ENCODE measurements at regions not wholly inside any gene's neighbourhood (a gene's known extent, or its start where the extent isn't known, plus 50 kb on each side); places are given as distances from the start of the nearest gene placed in this dataset.

DNA sequence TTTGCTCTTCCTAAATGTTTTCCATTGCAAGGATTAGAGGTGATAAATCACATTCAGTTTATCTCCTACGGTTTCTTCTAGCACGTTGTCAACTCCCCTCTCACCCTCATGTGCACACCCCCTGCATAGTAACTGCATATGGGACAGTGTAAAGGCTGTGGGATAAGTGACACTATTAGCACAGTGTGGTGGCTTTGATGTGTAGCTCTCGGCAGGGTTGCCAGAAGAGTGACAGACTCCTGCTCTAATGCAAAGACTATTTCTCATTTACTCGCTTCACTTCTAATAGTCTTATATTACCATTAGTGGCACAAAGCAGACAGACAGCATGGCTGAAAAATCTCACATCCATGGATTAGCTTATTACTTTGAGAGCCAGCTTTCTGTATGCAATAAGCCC is 454.6 kb downstream of the CETN3 start:
- no peaks in the 10 kb centered on the region for H3K79me2 ChIP-seq (ENCODE audit: control insufficient read depth, insufficient read depth, low read length)
- BruUV-seq (replicated peaks): no TSS peak
- no peak for DNase-seq (ENCODE audit: low read depth, low spot score)
- no peaks in the 10 kb centered on the region for H3K4me1 ChIP-seq (ENCODE audit: control insufficient read depth, extremely low read depth, insufficient read depth, low read length)
- H4K20me1 ChIP-seq (replicated peaks; ENCODE audit: control insufficient read depth, extremely low read depth, insufficient read depth, low read length): no peaks in the 10 kb centered on the region
- H3K27ac ChIP-seq (ENCODE audit: insufficient read depth, low read depth, low read length): no peak overlapping the region
- no peak overlapping the region for H3K9ac ChIP-seq (replicated peaks; ENCODE audit: extremely low read depth, insufficient read depth, low read length)
- TF ChIP-seq JUN (IDR thresholded peaks at IDR 0.05; ENCODE audit: borderline replicate concordance, insufficient read depth, insufficient read length, low read depth): no peak
- no peak for TF ChIP-seq GATA2 (IDR thresholded peaks at IDR 0.05; ENCODE audit: insufficient read depth, insufficient read length, low read depth, low read length)
- TF ChIP-seq EZH2 (IDR thresholded peaks at IDR 0.05; ENCODE audit: borderline replicate concordance, low read depth, low read length, severe bottlenecking): no peak
- TF ChIP-seq POLR2A (IDR thresholded peaks at IDR 0.05; ENCODE audit: low read depth, low read length): no peak
- no peak for TF ChIP-seq MYC (IDR thresholded peaks at IDR 0.05; ENCODE audit: low read depth, low read length)
- TF ChIP-seq FOS (IDR thresholded peaks at IDR 0.05; ENCODE audit: borderline replicate concordance, insufficient read depth, low read length): no peak
- no peak for FAIRE-seq
- H3K4me2 ChIP-seq (ENCODE audit: insufficient read depth, low read length): no peak overlapping the region
- intact Hi-C loops (cut with micrococcal nuclease): no loop called here
- dilution Hi-C loops (cut with MboI; ENCODE audit: extremely low pct_ligation_motif_present, low sequenced_read_pairs): no loop called here
- H3K9me1 ChIP-seq (replicated peaks; ENCODE audit: control insufficient read depth, extremely low read depth, insufficient read depth, low read length): no peaks in the 10 kb centered on the region
- H2AFZ ChIP-seq (ENCODE audit: low read depth, low read length): no peak overlapping the region
- no peaks in the 10 kb centered on the region for H3K9me3 ChIP-seq (replicated peaks; ENCODE audit: control insufficient read depth, insufficient read depth, low read length)
- ChIA-PET CTCF (interaction anchor here (1.0 kb wide), 1 partner anchor 8 kb away, joined by 3 read pairs; no protein-coding TSS in a partner anchor), POLR2A (no interaction called here)
- no peak overlapping the region for H3K4me3 ChIP-seq (replicated peaks in 1 of 3; ENCODE audit: insufficient read depth in 1 of 3, low read depth in 1 of 3, low read length in 3 of 3)
- H3K36me3 ChIP-seq (ENCODE audit: control insufficient read depth in 2 of 2, extremely low read depth in 1 of 2, insufficient read depth in 2 of 2, low read length in 2 of 2): no peaks in the 10 kb centered on the region
- no peaks in the 10 kb centered on the region for H3K27me3 ChIP-seq (ENCODE audit: control insufficient read depth in 2 of 2, insufficient read depth in 2 of 2, low read length in 2 of 2)

DNA sequence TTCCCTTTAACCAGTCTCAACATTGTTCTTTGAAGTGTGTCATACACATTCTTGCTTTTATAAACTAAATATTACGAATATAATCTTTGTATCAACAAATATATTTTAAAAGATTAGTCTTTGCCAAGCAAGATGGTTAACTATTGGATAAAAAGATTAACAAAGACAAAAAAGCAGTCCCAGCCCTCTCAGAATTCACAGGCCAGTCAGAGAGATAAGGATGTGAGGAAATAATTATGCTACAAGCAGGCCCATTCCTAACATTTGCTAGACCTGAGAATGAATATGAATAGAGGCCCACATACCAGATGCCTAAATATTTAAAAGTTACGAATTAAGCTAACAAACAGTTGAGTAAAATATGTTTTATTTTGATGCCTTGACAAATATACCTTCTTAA is 457.7 kb downstream of the CETN3 start:
- DNase-seq (ENCODE audit: low read depth, low spot score) (no peak), FAIRE-seq (no peak)
- Histone ChIP-seq H3K27ac (ENCODE audit: insufficient read depth, low read depth, low read length) (no peak overlapping the region), H3K4me1 (ENCODE audit: control insufficient read depth, extremely low read depth, insufficient read depth, low read length) (no peaks in the 10 kb centered on the region), H3K9ac (replicated peaks; ENCODE audit: extremely low read depth, insufficient read depth, low read length) (no peak overlapping the region), H3K9me3 (replicated peaks; ENCODE audit: control insufficient read depth, insufficient read depth, low read length) (no peaks in the 10 kb centered on the region), H2AFZ (ENCODE audit: low read depth, low read length) (no peak overlapping the region), H3K36me3 (ENCODE audit: control insufficient read depth in 2 of 2, extremely low read depth in 1 of 2, insufficient read depth in 2 of 2, low read length in 2 of 2) (no peaks in the 10 kb centered on the region), H3K79me2 (ENCODE audit: control insufficient read depth, insufficient read depth, low read length) (no peaks in the 10 kb centered on the region), H3K9me1 (replicated peaks; ENCODE audit: control insufficient read depth, extremely low read depth, insufficient read depth, low read length) (no peaks in the 10 kb centered on the region), H3K4me2 (ENCODE audit: insufficient read depth, low read length) (no peak overlapping the region), H3K27me3 (ENCODE audit: control insufficient read depth in 2 of 2, insufficient read depth in 2 of 2, low read length in 2 of 2) (no peaks in the 10 kb centered on the region), H3K4me3 (replicated peaks in 1 of 3; ENCODE audit: insufficient read depth in 1 of 3, low read depth in 1 of 3, low read length in 3 of 3) (no peak overlapping the region), H4K20me1 (replicated peaks; ENCODE audit: control insufficient read depth, extremely low read depth, insufficient read depth, low read length) (no peaks in the 10 kb centered on the region)
- ChIA-PET CTCF (no interaction called here), POLR2A (no interaction called here)
- TF ChIP-seq POLR2AphosphoS5 (IDR thresholded peaks at IDR 0.05; ENCODE audit: insufficient read depth, low read depth, low read length) (no peak), FOS (IDR thresholded peaks at IDR 0.05; ENCODE audit: borderline replicate concordance, insufficient read depth, low read length) (no peak), GATA2 (IDR thresholded peaks at IDR 0.05; ENCODE audit: insufficient read depth, insufficient read length, low read depth, low read length) (no peak), JUN (IDR thresholded peaks at IDR 0.05; ENCODE audit: borderline replicate concordance, insufficient read depth, insufficient read length, low read depth) (no peak), MYC (IDR thresholded peaks at IDR 0.05; ENCODE audit: low read depth, low read length) (no peak), EZH2 (IDR thresholded peaks at IDR 0.05; ENCODE audit: borderline replicate concordance, low read depth, low read length, severe bottlenecking) (no peak), POLR2A (IDR thresholded peaks at IDR 0.05; ENCODE audit: low read depth, low read length) (no peak)
- TF ChIP-seq, protein P1, sequence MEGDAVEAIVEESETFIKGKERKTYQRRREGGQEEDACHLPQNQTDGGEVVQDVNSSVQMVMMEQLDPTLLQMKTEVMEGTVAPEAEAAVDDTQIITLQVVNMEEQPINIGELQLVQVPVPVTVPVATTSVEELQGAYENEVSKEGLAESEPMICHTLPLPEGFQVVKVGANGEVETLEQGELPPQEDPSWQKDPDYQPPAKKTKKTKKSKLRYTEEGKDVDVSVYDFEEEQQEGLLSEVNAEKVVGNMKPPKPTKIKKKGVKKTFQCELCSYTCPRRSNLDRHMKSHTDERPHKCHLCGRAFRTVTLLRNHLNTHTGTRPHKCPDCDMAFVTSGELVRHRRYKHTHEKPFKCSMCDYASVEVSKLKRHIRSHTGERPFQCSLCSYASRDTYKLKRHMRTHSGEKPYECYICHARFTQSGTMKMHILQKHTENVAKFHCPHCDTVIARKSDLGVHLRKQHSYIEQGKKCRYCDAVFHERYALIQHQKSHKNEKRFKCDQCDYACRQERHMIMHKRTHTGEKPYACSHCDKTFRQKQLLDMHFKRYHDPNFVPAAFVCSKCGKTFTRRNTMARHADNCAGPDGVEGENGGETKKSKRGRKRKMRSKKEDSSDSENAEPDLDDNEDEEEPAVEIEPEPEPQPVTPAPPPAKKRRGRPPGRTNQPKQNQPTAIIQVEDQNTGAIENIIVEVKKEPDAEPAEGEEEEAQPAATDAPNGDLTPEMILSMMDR (IDR thresholded peaks at IDR 0.05; ENCODE audit: extremely low read depth in 1 of 2, insufficient read depth in 1 of 2, low read depth in 1 of 2, low read length in 2 of 2): no peak
- TF ChIP-seq, protein P2, sequence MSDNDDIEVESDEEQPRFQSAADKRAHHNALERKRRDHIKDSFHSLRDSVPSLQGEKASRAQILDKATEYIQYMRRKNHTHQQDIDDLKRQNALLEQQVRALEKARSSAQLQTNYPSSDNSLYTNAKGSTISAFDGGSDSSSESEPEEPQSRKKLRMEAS (IDR thresholded peaks at IDR 0.05; ENCODE audit: insufficient read depth, insufficient read length): no peak
- dilution Hi-C loops (cut with MboI; ENCODE audit: extremely low pct_ligation_motif_present, low sequenced_read_pairs): no loop called here
- intact Hi-C loops (cut with micrococcal nuclease): no loop called here
- no TSS peak for BruUV-seq (replicated peaks)

Data from endothelial cell of umbilical vein (primary cell).